Suprapubic skin (tissue), 4 donors: ENCODE measurements at regions not wholly inside any gene's neighbourhood (a gene's known extent, or its start where the extent isn't known, plus 50 kb on each side); places are given as distances from the start of the nearest gene placed in this dataset.
"Not testable (repeated sequence)": the region's sequence is repeated elsewhere in the genome, so short reads cannot be mapped to it uniquely, and the experiment has no call there.

Experiments used
- DNase-seq, 2 donors: peaks; one replicate each; pipeline ENCODE4 v3.0.0-alpha.2; 2019; ENCODE audit warnings: low spot score in 2 of 2
- H3K27ac ChIP-seq: fragments of 200-600 bp; sonication (generic); one replicate; pipeline ENCODE4 v1.5.1; 2019
- H3K27me3 ChIP-seq: fragments of 200-600 bp; sonication (generic); one replicate; pipeline ENCODE4 v1.5.1; 2019
- H3K36me3 ChIP-seq: fragments of 200-600 bp; sonication (generic); one replicate; pipeline ENCODE4 v1.5.1; 2019
- H3K4me1 ChIP-seq: fragments of 200-600 bp; sonication (generic); one replicate; pipeline ENCODE4 v1.5.1; 2019
- H3K4me3 ChIP-seq: fragments of 200-600 bp; sonication (generic); one replicate; pipeline ENCODE4 v1.5.1; 2019; ENCODE audit warnings: mild to moderate bottlenecking
- H3K9me3 ChIP-seq: fragments of 200-600 bp; sonication (generic); one replicate; pipeline ENCODE4 v1.5.1; 2019
- CTCF ChIP-seq, 2 donors: fragments of 200-600 bp in 1 of 2; fragments of 450-650 bp in 1 of 2; sonication (generic) in 1 of 2; IDR thresholded peaks; one replicate each; pipeline ENCODE4 v1.5.1; 2016 to 2019; ENCODE audit warnings: antibody characterized with exemption in 2 of 2, mild to moderate bottlenecking in 1 of 2, moderate library complexity in 1 of 2
- EP300 ChIP-seq: sonication (generic); formaldehyde crosslinking; IDR thresholded peaks from one replicate; pipeline ENCODE4 v1.6.1; 2017; ENCODE audit warnings: antibody characterized with exemption
- POLR2A ChIP-seq, 2 donors: fragments of 450-650 bp; IDR thresholded peaks; one replicate each; pipeline ENCODE4 v1.6.1; 2017; ENCODE audit warnings: antibody characterized with exemption in 2 of 2, mild to moderate bottlenecking in 2 of 2, moderate library complexity in 2 of 2
- POLR2AphosphoS5 ChIP-seq, 3 donors: sonication (generic); formaldehyde crosslinking; IDR thresholded peaks; one replicate each; pipeline ENCODE4 v1.6.1; 2017; ENCODE audit warnings: antibody characterized with exemption in 3 of 3
- WGBS: methylation state at CpG from one replicate; pipeline ENCODE4 v1.1.5; 2018; 5-methylcytosine and 5-hydroxymethylcytosine counted together

GRCh38 chr14:53619691-53620231 is 336.9 kb downstream of the BMP4 start:
- no peak for DNase-seq
- Histone ChIP-seq H3K9me3 (no peaks in the 10 kb centered on the region), H3K4me1 (peaks cover 8% of the 10 kb centered on the region), H3K27me3 (peaks cover 2% of the 10 kb centered on the region), H3K36me3 (no peaks in the 10 kb centered on the region), H3K27ac (no peak overlapping the region), H3K4me3 (no peak overlapping the region)
- TF ChIP-seq POLR2A (IDR thresholded peaks at IDR 0.05) (no peak), EP300 (no peak), POLR2AphosphoS5 (IDR thresholded peaks at IDR 0.05) (no peak), CTCF (IDR thresholded peaks at IDR 0.05) (no peak)
- WGBS: 63% methylated on average over 3 of the region's 3 CpGs

- not testable (repeated sequence) for DNase-seq, H3K9me3 ChIP-seq, H3K4me1 ChIP-seq, H3K27me3 ChIP-seq, H3K36me3 ChIP-seq, H3K4me3 ChIP-seq, H3K27ac ChIP-seq
- 94% methylated on average over 2 of the region's 2 CpGs for WGBS
Observed at GRCh38 chr14:53616536-53616935, 340.1 kb downstream of the BMP4 start.

GRCh38 chr14:53615252-53615651 is 341.4 kb downstream of the BMP4 start:
- TF ChIP-seq POLR2AphosphoS5 (IDR thresholded peaks at IDR 0.05): no peak
- no peak for TF ChIP-seq EP300
- no peak for TF ChIP-seq CTCF (IDR thresholded peaks at IDR 0.05)
- TF ChIP-seq POLR2A (IDR thresholded peaks at IDR 0.05): no peak
- 74% methylated on average over 3 of the region's 3 CpGs for WGBS

GRCh38 chr14:53613404-53614253 is 343.0 kb downstream of the BMP4 start:
- H3K4me1 ChIP-seq: peaks cover 4% of the 10 kb centered on the region
- H3K9me3 ChIP-seq: no peaks in the 10 kb centered on the region
- TF ChIP-seq EP300: no peak
- no peak for TF ChIP-seq POLR2A (IDR thresholded peaks at IDR 0.05)
- TF ChIP-seq CTCF (IDR thresholded peaks at IDR 0.05): no peak
- no peak for TF ChIP-seq POLR2AphosphoS5 (IDR thresholded peaks at IDR 0.05)
- H3K27ac ChIP-seq: no peak overlapping the region
- no peaks in the 10 kb centered on the region for H3K36me3 ChIP-seq
- WGBS: 83% methylated on average over 12 of the region's 12 CpGs
- no peak overlapping the region for H3K4me3 ChIP-seq
- H3K27me3 ChIP-seq: no peaks in the 10 kb centered on the region
- DNase-seq: no peak

More at GRCh38 chr14:53615252-53615651, 341.4 kb downstream of the BMP4 start:
- H3K4me1 ChIP-seq: peaks cover 7% of the 10 kb centered on the region
- DNase-seq: no peak
- H3K27me3 ChIP-seq: no peaks in the 10 kb centered on the region
- H3K27ac ChIP-seq: no peak overlapping the region
- H3K4me3 ChIP-seq: no peak overlapping the region
- no peaks in the 10 kb centered on the region for H3K36me3 ChIP-seq
- no peaks in the 10 kb centered on the region for H3K9me3 ChIP-seq

- Histone ChIP-seq H3K4me3 (no peak overlapping the region), H3K36me3 (no peaks in the 10 kb centered on the region), H3K9me3 (no peaks in the 10 kb centered on the region), H3K27me3 (no peaks in the 10 kb centered on the region), H3K4me1 (peaks cover 5% of the 10 kb centered on the region), H3K27ac (no peak overlapping the region)
- TF ChIP-seq EP300: no peak
- no peak for TF ChIP-seq POLR2AphosphoS5 (IDR thresholded peaks at IDR 0.05)
- TF ChIP-seq CTCF (IDR thresholded peaks at IDR 0.05): no peak
- no peak for DNase-seq
Observed at GRCh38 chr14:53610947-53611346, 345.7 kb downstream of the BMP4 start.
